HG03432 (cell line): ENCODE measurements at regions not wholly inside any gene's neighbourhood (a gene's known extent, or its start where the extent isn't known, plus 50 kb on each side); places are given as distances from the start of the nearest gene placed in this dataset.

ENCODE experiments used
- ATAC-seq: cut with Tn5 transposase; IDR thresholded peaks from one replicate; pipeline ENCODE4 v1.9.1; 2021; ENCODE audit warnings: mild to moderate bottlenecking, moderate library complexity; ENCODE audit not compliant: unreplicated experiment

- no peak for ATAC-seq
Observed at GRCh38 chr15:94535298-94536048, 304.1 kb downstream of the MCTP2 start.

DNA sequence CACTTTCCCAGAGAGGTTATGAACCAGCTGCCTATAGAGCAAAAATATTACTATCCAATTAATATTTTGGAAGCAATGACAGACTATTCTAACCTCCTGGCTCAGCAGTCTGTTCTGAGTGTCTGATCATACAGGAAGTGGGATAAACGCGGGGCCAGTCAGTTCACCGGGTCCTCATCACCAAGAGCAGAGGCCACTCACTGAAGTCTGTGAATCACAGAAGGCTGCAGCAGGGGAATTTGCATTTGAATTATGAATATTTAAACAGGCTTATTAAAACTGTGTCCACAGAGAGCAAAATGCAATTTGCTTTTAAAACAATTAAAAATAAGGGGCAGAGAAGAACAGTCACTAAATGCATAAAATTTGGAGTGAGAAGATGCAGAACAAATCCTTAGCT is 305.2 kb downstream of the MCTP2 start:
- no peak for ATAC-seq

DNA sequence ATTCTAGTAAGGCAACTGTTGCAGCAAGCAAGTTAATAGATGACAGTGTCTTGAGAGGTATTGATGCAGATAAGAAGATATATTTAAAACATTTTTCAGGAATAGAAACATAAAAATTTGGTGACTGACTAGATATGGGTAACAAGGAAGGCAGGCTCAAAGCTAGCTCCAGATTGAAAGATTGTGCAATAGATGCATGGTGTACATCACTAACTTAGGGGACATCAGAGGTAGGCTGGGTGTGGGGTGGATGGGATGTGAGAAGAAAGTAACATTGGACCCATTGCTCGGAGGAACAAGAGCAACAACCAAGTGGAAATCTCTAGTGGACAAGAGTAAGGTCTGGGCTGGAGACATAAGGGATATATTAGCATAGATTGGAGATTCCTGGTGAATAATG is 306.9 kb downstream of the MCTP2 start:
- ATAC-seq = no peak

GRCh38 chr15:94542391-94542790 is 311.0 kb downstream of the MCTP2 start:
- ATAC-seq = no peak

- ATAC-seq = no peak
Observed at GRCh38 chr15:94546808-94547207, 315.4 kb downstream of the MCTP2 start.

- ATAC-seq = no peak
Observed at GRCh38 chr15:94547711-94548110, 316.4 kb downstream of the MCTP2 start.

GRCh38 chr15:94555841-94556519 is 324.6 kb downstream of the MCTP2 start:
- no peak for ATAC-seq

DNA sequence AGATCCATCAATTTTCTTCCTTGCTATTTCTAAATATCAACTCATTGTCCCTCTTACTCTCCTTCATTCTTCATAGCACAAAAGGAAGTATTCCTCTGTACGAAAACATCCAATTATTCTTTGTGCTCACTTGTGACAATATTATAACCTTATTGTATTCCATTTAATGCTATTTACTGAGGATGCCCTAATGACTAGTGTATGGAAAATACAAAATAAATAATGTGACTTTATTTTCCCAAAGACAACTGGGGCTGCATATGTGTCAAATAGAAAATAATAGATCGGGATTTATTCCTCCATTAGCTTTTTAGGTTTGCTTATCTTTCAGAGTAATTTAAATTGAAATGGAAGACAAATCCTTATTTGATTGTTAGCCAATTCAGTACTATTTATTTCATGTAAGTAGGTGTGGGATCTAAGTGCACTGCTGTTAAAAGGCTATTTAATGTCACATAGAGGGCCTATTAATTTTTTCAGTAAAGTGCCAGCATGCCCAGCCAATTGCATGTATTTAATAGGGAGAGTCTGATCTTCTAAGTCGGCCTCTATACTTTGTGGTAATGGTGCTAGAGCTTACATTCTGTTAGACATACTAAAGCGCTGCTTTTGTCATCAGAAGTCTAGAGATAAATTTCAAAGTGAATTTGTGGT is 329.8 kb downstream of the MCTP2 start:
- no peak for ATAC-seq

DNA sequence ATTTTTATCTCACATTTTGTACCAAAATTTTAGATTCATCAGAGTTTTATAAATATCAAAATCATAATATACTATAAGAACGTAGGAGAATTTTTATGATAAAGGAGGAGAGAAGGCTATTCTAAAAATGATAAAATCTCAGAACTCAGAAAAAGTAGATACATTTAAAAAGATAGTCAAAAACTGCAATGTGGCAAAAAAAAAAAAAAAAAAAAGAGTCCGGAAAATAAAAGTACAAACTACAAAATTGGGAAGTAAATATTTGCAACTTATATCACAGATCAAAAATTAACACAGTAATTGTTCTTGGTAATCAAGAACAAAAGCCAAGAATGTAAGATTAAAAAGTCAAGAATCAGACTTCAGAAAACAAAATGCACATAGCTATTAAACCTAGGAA is 332.1 kb downstream of the MCTP2 start:
- no peak for ATAC-seq

DNA sequence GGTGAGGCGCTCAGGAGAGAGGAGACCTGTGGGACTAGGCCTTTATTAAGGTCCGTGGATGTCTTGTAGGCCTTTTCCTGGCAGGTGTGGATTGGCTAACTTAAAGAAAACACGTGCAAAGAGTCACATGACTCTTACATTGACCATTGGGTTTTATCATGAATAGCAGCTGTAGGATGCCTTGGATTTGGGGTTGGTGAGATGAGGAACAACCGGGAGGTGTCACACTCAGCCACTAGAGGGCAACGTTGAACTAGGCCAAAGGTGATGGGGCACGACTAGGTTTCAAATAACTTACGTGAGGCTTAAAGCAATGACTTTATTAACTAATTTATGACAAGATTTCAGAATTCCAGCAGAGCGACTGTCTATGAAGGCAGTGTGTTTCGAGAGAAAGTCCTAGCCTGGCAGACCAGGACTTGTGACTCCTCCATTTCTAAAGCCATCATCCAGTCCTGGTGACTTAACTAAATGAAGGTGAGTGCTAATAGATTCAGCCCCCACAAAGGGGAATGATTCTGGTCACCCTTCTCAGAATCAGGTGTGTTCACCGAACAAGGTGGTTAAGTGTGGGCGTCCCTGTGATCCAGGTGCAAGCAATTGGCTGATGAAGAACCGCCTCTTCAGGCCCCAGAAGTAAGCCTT is 345.6 kb downstream of the MCTP2 start:
- ATAC-seq = peak; percentile 85

DNA sequence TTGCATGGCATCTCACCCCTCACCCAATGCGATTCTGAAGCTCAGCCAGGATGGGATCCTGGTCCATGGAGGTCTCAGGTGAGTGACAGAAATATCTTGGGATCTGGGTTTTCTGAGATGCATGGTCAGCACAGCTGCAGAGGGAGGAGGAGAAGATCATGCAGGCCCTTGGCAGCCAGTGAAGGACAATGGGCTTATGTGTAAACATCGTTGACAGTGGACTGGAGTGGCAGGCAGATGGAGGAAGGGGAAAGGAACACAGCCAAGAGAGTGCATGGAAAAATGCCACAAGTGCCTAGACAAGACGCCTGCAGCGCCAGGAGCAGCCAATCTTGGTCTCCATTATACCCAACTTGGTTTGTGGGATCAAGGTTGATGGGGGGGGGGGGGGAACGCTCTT is 347.9 kb downstream of the MCTP2 start:
- ATAC-seq = no peak

- no peak for ATAC-seq
Observed at GRCh38 chr15:94580211-94580885, 349.0 kb downstream of the MCTP2 start.

DNA sequence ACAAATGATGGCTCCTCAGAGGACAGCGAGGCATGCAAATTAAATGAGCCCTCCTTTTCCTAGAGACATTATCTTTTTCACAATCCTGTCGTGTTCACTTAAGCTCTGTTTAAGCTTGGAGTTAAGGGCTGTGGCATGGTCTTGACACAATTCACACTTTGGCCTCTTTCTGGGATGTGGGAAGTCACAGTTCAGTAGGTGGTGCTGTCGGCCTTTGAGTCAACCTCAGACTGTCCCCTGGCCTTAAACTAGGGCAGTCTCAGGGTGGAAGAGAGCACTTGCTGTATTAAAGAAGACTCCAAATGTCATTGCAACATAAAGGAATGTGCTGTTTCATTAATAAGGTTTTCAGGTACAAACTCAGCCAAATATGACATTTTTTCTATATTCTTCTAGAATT is 351.0 kb downstream of the MCTP2 start:
- ATAC-seq = peak; percentile 48

DNA sequence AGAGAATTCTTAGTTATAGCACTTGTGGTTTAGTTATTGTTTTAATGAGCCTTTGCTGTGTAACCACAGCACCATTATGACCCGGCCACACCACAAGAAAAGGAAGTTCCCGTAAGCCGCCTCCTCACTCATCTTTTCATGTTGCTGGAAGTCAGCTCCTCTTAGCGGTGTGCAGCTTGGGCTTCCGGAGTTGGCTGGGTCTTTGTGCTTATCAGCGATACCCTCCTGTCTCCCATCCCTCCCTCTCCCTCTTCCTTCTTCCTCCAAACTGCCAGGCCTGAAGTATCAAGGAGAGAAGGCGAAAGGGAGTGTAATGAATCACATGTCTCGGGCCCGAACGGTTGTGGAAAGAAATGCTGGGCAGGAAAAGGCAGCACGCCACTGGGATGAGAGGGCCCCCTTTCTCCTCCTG is 353.5 kb downstream of the MCTP2 start:
- peak; percentile 87 for ATAC-seq

DNA sequence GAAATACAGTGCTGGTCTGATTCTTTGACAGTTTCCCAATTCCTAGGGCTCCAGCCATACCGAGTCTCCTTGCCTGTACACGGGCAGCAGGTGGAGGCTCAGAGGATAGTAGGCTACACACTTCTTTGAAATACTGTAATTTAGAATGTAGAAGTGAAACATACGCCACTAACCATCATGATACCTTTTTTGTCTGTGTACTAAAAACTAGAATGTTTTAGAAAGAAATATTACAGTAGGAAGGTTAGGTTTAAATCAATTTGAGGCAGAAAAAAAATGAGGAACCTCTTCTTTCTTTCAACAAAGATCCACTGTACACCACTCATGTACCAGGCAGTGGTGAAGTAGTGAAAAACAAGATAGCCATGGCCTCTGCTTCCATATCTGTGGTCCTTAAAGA is 354.7 kb downstream of the MCTP2 start:
- peak; percentile 70 for ATAC-seq

- ATAC-seq = no peak
Observed at GRCh38 chr15:94587113-94587512, 355.8 kb downstream of the MCTP2 start.

GRCh38 chr15:94588993-94589392 is 357.6 kb downstream of the MCTP2 start:
- ATAC-seq = no peak

- no peak for ATAC-seq
Observed at GRCh38 chr15:94592495-94592894, 361.1 kb downstream of the MCTP2 start.

GRCh38 chr15:94596707-94597106 is 365.3 kb downstream of the MCTP2 start:
- ATAC-seq = no peak

GRCh38 chr15:94600505-94600904 is 369.1 kb downstream of the MCTP2 start:
- no peak for ATAC-seq
